ENCODE measurements at regions not wholly inside any gene's neighbourhood (a gene's known extent, or its start where the extent isn't known, plus 50 kb on each side); places are given as distances from the start of the nearest gene placed in this dataset.
"Not testable (repeated sequence)": the region's sequence is repeated elsewhere in the genome, so short reads cannot be mapped to it uniquely, and the experiment has no call there.

GRCh38 chrX:46327566-46328115 lies 217.6 kb downstream of the ZNF674 start:
- H3K36me3 ChIP-seq (ENCODE audit: control insufficient read depth in 1 of 2, insufficient read depth in 2 of 2, low read length in 2 of 2) = no peaks in the 10 kb centered on the region
- peak overlapping the region; percentile 20 for H3K27ac ChIP-seq (ENCODE audit: low read depth, low read length)
- peaks cover 9 to 14% of the 10 kb centered on the region in 2 donors for H3K4me1 ChIP-seq (ENCODE audit: control insufficient read depth in 1 of 2, insufficient read depth in 2 of 2, low read length in 2 of 2)
- no peak overlapping the region for H3K9ac ChIP-seq (ENCODE audit: low read depth in 1 of 2, low read length in 2 of 2)
- H3K27me3 ChIP-seq (ENCODE audit: control insufficient read depth in 1 of 2, insufficient read depth in 2 of 2, low read length in 2 of 2) = no peaks in the 10 kb centered on the region
- H3K4me3 ChIP-seq (ENCODE audit: low read depth in 1 of 2, low read length in 2 of 2) = peak overlapping the region; percentile 48 to 61
- no peaks in the 10 kb centered on the region for H3K9me3 ChIP-seq (ENCODE audit: control insufficient read depth in 1 of 2, low read length in 2 of 2)

- Histone ChIP-seq H3K27ac (ENCODE audit: low read depth, low read length) (peak overlapping the region; percentile 10), H3K27me3 (ENCODE audit: control insufficient read depth in 1 of 2, insufficient read depth in 2 of 2, low read length in 2 of 2) (no peaks in the 10 kb centered on the region), H3K4me1 (ENCODE audit: control insufficient read depth in 1 of 2, insufficient read depth in 2 of 2, low read length in 2 of 2) (peaks cover 9 to 14% of the 10 kb centered on the region in 2 donors), H3K9ac (ENCODE audit: low read depth in 1 of 2, low read length in 2 of 2) (no peak overlapping the region), H3K4me3 (ENCODE audit: low read depth in 1 of 2, low read length in 2 of 2) (no peak overlapping the region), H3K36me3 (ENCODE audit: control insufficient read depth in 1 of 2, insufficient read depth in 2 of 2, low read length in 2 of 2) (no peaks in the 10 kb centered on the region), H3K9me3 (ENCODE audit: control insufficient read depth in 1 of 2, low read length in 2 of 2) (no peaks in the 10 kb centered on the region)
Observed at GRCh38 chrX:46326161-46326560, 219.1 kb downstream of the ZNF674 start.

GRCh38 chrX:46325312-46325877 lies 219.8 kb downstream of the ZNF674 start:
- no peaks in the 10 kb centered on the region for H3K9me3 ChIP-seq (ENCODE audit: control insufficient read depth in 1 of 2, low read length in 2 of 2)
- H3K27ac ChIP-seq (ENCODE audit: low read depth, low read length) = peak overlapping the region; percentile 14
- no peak overlapping the region for H3K4me3 ChIP-seq (ENCODE audit: low read depth in 1 of 2, low read length in 2 of 2)
- peaks cover 13 to 20% of the 10 kb centered on the region in 2 donors for H3K4me1 ChIP-seq (ENCODE audit: control insufficient read depth in 1 of 2, insufficient read depth in 2 of 2, low read length in 2 of 2)
- no peaks in the 10 kb centered on the region for H3K27me3 ChIP-seq (ENCODE audit: control insufficient read depth in 1 of 2, insufficient read depth in 2 of 2, low read length in 2 of 2)
- no peak overlapping the region for H3K9ac ChIP-seq (ENCODE audit: low read depth in 1 of 2, low read length in 2 of 2)
- H3K36me3 ChIP-seq (ENCODE audit: control insufficient read depth in 1 of 2, insufficient read depth in 2 of 2, low read length in 2 of 2) = no peaks in the 10 kb centered on the region

- Histone ChIP-seq H3K4me3 (ENCODE audit: low read depth in 1 of 2, low read length in 2 of 2) (no peak overlapping the region), H3K9me3 (ENCODE audit: control insufficient read depth in 1 of 2, low read length in 2 of 2) (no peaks in the 10 kb centered on the region), H3K4me1 (ENCODE audit: control insufficient read depth in 1 of 2, insufficient read depth in 2 of 2, low read length in 2 of 2) (peaks cover 13 to 26% of the 10 kb centered on the region in 2 donors), H3K27ac (ENCODE audit: low read depth, low read length) (no peak overlapping the region), H3K36me3 (ENCODE audit: control insufficient read depth in 1 of 2, insufficient read depth in 2 of 2, low read length in 2 of 2) (no peaks in the 10 kb centered on the region), H3K27me3 (ENCODE audit: control insufficient read depth in 1 of 2, insufficient read depth in 2 of 2, low read length in 2 of 2) (no peaks in the 10 kb centered on the region), H3K9ac (ENCODE audit: low read depth in 1 of 2, low read length in 2 of 2) (no peak overlapping the region)
Observed at GRCh38 chrX:46324166-46324565, 221.1 kb downstream of the ZNF674 start.

- peaks cover 13 to 31% of the 10 kb centered on the region in 2 donors for H3K4me1 ChIP-seq (ENCODE audit: control insufficient read depth in 1 of 2, insufficient read depth in 2 of 2, low read length in 2 of 2)
- H3K9me3 ChIP-seq (ENCODE audit: control insufficient read depth in 1 of 2, low read length in 2 of 2); H3K9ac ChIP-seq (ENCODE audit: low read depth in 1 of 2, low read length in 2 of 2); H3K36me3 ChIP-seq (ENCODE audit: control insufficient read depth in 1 of 2, insufficient read depth in 2 of 2, low read length in 2 of 2); H3K4me3 ChIP-seq (ENCODE audit: low read depth in 1 of 2, low read length in 2 of 2); H3K27me3 ChIP-seq (ENCODE audit: control insufficient read depth in 1 of 2, insufficient read depth in 2 of 2, low read length in 2 of 2); H3K27ac ChIP-seq (ENCODE audit: low read depth, low read length): not testable (repeated sequence)
Observed at GRCh38 chrX:46322929-46323328, 222.3 kb downstream of the ZNF674 start.

GRCh38 chrX:46321676-46322075 lies 223.5 kb downstream of the ZNF674 start:
- Histone ChIP-seq H3K27ac (ENCODE audit: low read depth, low read length) (no peak overlapping the region), H3K4me1 (ENCODE audit: control insufficient read depth in 1 of 2, insufficient read depth in 2 of 2, low read length in 2 of 2) (peaks cover 8 to 38% of the 10 kb centered on the region in 2 donors), H3K9me3 (ENCODE audit: control insufficient read depth in 1 of 2, low read length in 2 of 2) (no peaks in the 10 kb centered on the region), H3K27me3 (ENCODE audit: control insufficient read depth in 1 of 2, insufficient read depth in 2 of 2, low read length in 2 of 2) (no peaks in the 10 kb centered on the region), H3K36me3 (ENCODE audit: control insufficient read depth in 1 of 2, insufficient read depth in 2 of 2, low read length in 2 of 2) (no peaks in the 10 kb centered on the region), H3K9ac (ENCODE audit: low read depth in 1 of 2, low read length in 2 of 2) (no peak overlapping the region), H3K4me3 (ENCODE audit: low read depth in 1 of 2, low read length in 2 of 2) (no peak overlapping the region)

GRCh38 chrX:46319750-46320149 lies 225.5 kb downstream of the ZNF674 start:
- Histone ChIP-seq H3K27ac (ENCODE audit: low read depth, low read length) (peak overlapping the region; percentile 56), H3K4me3 (ENCODE audit: low read depth in 1 of 2, low read length in 2 of 2) (no peak overlapping the region), H3K36me3 (ENCODE audit: control insufficient read depth in 1 of 2, insufficient read depth in 2 of 2, low read length in 2 of 2) (no peaks in the 10 kb centered on the region), H3K9me3 (ENCODE audit: control insufficient read depth in 1 of 2, low read length in 2 of 2) (no peaks in the 10 kb centered on the region), H3K27me3 (ENCODE audit: control insufficient read depth in 1 of 2, insufficient read depth in 2 of 2, low read length in 2 of 2) (no peaks in the 10 kb centered on the region), H3K9ac (ENCODE audit: low read depth in 1 of 2, low read length in 2 of 2) (no peak overlapping the region), H3K4me1 (ENCODE audit: control insufficient read depth in 1 of 2, insufficient read depth in 2 of 2, low read length in 2 of 2) (peaks cover 5 to 25% of the 10 kb centered on the region in 2 donors)

GRCh38 chrX:46318551-46318950 lies 226.7 kb downstream of the ZNF674 start:
- Histone ChIP-seq H3K4me1 (ENCODE audit: control insufficient read depth in 1 of 2, insufficient read depth in 2 of 2, low read length in 2 of 2) (peaks cover 5 to 25% of the 10 kb centered on the region in 2 donors), H3K9me3 (ENCODE audit: control insufficient read depth in 1 of 2, low read length in 2 of 2) (no peaks in the 10 kb centered on the region), H3K9ac (ENCODE audit: low read depth in 1 of 2, low read length in 2 of 2) (no peak overlapping the region), H3K4me3 (ENCODE audit: low read depth in 1 of 2, low read length in 2 of 2) (no peak overlapping the region), H3K27ac (ENCODE audit: low read depth, low read length) (no peak overlapping the region), H3K36me3 (ENCODE audit: control insufficient read depth in 1 of 2, insufficient read depth in 2 of 2, low read length in 2 of 2) (no peaks in the 10 kb centered on the region), H3K27me3 (ENCODE audit: control insufficient read depth in 1 of 2, insufficient read depth in 2 of 2, low read length in 2 of 2) (no peaks in the 10 kb centered on the region)

GRCh38 chrX:46317163-46317562 lies 228.1 kb downstream of the ZNF674 start:
- Histone ChIP-seq H3K4me1 (ENCODE audit: control insufficient read depth in 1 of 2, insufficient read depth in 2 of 2, low read length in 2 of 2) (peaks cover 5 to 25% of the 10 kb centered on the region in 2 donors), H3K36me3 (ENCODE audit: control insufficient read depth in 1 of 2, insufficient read depth in 2 of 2, low read length in 2 of 2) (no peaks in the 10 kb centered on the region), H3K27ac (ENCODE audit: low read depth, low read length) (no peak overlapping the region), H3K9me3 (ENCODE audit: control insufficient read depth in 1 of 2, low read length in 2 of 2) (no peaks in the 10 kb centered on the region), H3K9ac (ENCODE audit: low read depth in 1 of 2, low read length in 2 of 2) (no peak overlapping the region), H3K4me3 (ENCODE audit: low read depth in 1 of 2, low read length in 2 of 2) (no peak overlapping the region), H3K27me3 (ENCODE audit: control insufficient read depth in 1 of 2, insufficient read depth in 2 of 2, low read length in 2 of 2) (no peaks in the 10 kb centered on the region)

GRCh38 chrX:46311581-46312120 lies 233.6 kb downstream of the ZNF674 start:
- Histone ChIP-seq H3K27ac (ENCODE audit: low read depth, low read length) (no peak overlapping the region), H3K36me3 (ENCODE audit: control insufficient read depth in 1 of 2, insufficient read depth in 2 of 2, low read length in 2 of 2) (no peaks in the 10 kb centered on the region), H3K9me3 (ENCODE audit: control insufficient read depth in 1 of 2, low read length in 2 of 2) (no peaks in the 10 kb centered on the region), H3K9ac (ENCODE audit: low read depth in 1 of 2, low read length in 2 of 2) (no peak overlapping the region), H3K27me3 (ENCODE audit: control insufficient read depth in 1 of 2, insufficient read depth in 2 of 2, low read length in 2 of 2) (no peaks in the 10 kb centered on the region), H3K4me3 (ENCODE audit: low read depth in 1 of 2, low read length in 2 of 2) (no peak overlapping the region), H3K4me1 (ENCODE audit: control insufficient read depth in 1 of 2, insufficient read depth in 2 of 2, low read length in 2 of 2) (peaks cover 0 to 2% of the 10 kb centered on the region in 2 donors)
